Activated CD4-positive, alpha-beta T cell treated with anti-CD3 and anti-CD28 coated beads for 1 hour (primary cell): ENCODE measurements at regions not wholly inside any gene's neighbourhood (a gene's known extent, or its start where the extent isn't known, plus 50 kb on each side); places are given as distances from the start of the nearest gene placed in this dataset.

Source experiments
- DNase-seq: peaks from one replicate; pipeline ENCODE4 v3.0.0-alpha.2; 2020

DNA sequence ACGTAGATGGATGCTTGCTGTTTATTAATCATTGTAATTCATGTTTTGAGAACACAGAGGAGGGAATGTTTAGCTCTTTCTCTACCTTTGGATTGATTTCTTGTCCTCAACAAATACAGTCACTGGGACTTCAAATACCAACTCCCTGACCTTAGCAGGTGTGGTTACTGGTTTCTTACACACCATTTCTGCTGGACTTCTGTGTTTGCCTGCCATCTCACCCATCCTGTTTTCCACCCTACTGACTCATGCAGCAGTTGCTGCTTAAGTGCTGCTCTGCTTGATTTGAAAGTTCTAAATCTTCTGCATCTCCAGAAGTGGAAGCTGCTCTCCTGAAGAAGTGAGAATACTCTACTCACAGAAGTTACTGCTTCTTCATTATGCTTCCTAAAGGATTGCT is 170.3 kb downstream of the ZPLD1 start:
- no peak for DNase-seq

DNA sequence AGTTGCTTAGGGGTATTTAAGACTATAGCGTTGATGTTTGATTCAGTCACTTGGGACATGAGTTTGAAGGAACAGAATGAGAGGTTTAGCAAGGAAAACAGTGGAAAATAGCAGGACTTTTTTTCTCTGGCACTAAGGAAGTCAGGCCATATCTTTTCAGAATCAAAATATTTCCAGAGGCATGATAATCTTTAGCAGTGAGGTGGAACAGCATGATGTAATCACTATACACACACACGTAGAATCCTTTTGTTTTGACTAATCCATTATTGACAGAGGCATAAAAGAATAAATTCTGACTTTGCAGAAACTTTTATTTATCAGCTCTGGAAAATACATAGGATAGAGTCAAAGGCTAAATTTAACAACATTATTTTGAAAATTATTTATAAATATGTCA is 174.1 kb downstream of the ZPLD1 start:
- DNase-seq, result no peak

DNA sequence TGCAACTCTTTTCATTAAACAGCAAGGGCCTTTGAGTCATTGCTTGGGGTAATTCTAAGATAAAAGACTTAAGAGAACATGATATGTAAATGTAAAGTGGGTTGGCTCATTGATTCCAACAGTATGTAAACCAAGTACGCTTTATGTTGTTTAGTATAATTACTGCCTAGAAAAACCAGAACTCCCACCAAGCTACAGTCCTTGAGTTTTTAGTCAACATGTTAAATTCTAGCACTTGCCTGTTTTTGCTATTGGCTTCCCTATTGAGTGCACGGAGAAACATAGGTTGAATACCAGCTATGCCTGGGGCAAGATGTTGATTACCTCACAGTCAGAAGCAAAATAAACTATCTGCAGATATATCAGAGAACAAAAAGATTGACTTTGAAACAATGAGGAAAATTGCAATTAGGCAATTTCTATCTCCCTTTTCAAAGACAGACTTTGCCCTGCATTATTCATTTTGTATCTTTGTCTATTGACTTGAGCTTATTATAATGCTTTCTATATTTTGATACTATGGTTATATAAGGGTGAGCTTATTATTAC is 179.3 kb downstream of the ZPLD1 start:
- no peak for DNase-seq

DNA sequence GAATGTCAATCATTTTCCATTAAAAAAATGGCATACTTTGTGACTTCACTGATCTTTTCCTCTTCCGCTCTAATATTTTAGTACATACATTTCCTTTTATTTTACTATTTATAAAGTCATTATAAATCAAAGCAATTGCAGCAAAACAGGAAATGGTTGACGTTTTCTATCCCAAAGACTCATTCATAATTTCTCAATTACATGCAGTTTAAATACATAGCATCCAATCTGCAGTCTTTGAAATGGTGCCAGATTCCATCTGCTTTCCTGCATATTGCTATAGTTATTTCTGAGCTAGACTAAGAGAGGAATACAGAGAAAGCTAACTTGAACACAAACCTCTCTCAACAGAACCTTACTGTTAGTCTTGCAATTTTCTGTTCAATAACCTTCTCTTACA is 179.8 kb downstream of the ZPLD1 start:
- DNase-seq, result no peak

DNA sequence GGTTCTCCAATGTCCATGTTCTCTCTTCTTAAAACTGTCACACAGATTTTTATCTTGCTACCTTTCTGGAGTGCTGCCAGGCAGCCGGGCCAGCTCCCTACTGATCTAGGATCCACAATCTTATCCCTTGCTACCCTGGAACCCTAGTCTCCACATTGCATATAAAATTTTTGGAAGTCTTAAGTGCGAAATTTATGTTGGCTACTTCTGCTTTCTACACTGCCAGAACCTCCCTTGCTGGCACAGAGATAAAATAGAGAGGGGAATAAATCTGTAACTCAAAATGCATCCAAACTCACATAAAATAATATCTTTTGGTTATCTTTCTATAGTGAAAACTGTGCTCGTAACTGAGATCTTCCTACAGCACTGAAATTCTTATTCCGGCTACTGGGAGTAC is 182.6 kb downstream of the ZPLD1 start:
- no peak for DNase-seq

DNA sequence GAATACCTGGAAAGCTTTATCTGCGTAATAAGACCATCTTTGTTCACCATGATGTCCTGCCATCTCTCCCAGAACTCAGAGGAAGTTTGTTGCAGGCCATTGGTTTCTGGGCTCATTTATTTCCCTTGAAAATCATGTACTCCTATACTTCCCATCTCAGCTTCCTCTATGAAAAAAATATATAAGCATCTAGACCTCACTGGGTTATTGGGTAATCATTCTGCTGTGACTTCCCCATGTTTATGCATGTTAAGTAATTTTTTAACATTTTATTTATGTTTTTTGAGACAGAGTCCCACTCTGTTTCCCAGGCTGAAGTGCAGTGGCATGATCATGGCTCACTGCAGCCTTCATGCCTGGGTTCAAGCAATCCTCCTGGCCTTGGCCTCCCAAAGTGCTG is 184.5 kb downstream of the ZPLD1 start:
- no peak for DNase-seq

DNA sequence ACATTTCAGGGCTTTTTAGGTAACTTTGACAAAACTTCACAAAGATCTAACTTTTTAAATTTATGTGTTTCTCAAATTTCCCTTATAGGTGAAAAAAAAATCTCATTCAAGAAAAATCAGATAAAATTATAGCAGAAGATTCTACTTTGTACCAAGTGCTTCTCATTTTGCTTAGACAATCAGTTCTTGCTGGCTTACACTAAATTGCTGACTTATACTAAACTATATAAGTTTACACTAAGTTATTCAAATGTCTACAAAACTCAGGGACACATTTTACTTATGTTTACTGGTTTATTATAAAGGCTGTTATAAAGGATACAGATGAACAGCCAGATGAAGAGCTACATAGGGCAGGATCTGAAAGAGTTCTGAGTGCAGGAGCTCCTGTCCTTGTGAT is 195.1 kb downstream of the ZPLD1 start:
- DNase-seq, result no peak

DNA sequence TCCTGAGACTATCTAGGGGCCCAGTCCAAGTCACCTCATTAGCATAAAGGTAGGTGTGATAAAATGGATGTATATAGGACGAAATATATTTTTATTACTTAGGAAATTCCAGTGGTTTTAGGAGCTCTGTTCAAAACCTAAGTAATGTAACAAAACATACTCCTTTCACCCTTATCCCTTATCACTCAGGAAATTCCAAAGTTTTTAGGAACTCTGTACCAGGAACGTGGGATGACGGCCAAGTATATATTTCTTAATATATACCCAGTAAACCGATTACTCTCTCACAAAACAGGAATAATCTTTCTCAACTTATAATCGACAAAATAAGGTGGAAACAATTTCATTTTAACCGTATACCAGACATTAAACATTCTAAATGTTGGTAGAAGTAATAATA is 195.7 kb downstream of the ZPLD1 start:
- DNase-seq, result no peak

DNA sequence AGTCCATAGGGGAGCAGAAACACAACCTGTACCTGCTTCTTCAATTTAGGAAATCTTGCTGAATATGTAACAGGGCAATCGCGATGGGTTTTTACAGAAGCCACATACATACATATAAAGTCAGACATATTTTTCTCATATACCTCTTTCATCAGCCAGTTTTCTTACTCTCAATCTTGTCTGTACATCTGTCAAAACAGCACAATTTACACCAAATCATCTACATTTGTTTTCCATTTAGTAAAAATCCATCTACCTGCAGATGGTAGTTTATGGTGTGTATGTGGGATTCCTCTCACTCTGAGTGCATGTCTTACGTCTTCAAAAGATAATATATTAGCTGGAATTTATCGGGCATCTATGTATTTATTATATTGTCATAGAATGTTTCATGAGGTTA is 208.7 kb downstream of the ZPLD1 start:
- DNase-seq, result no peak

DNA sequence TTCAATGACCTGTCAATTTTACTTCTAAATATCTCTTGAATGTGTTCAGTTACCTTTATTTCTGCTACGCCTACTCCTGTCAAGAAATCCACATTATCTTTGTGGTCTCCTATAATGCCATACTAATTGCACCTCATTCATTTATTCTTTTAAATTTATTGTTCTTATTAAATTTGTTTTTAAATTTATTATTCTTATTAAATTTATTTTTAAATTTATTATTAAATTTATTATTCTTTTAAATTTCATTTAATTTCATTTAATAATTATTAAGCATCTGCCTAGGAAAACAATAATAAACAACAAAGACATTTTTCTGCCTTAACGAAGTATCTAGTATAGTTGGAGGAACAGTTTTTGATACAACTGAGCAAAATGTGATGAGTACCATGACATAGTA is 211.7 kb downstream of the ZPLD1 start:
- no peak for DNase-seq

DNA sequence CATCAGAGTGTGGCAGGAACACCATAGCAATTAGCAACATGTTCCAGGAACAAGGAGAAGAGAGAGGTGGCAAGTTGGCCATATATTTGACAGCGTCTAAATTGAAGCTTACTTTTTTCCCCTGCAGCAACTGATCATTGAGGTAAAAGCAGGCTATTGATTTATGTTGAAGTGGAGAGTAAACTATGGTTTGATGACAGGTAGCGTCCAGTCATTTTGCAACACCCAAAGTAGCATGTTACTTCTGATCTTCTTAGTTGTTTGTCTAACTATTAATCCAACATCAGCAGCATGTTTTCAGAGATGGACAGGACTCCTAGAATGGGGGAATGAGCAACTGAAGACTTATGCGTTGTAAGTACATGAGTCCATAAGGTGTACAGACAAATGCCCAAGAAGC is 225.8 kb downstream of the ZPLD1 start:
- DNase-seq, result no peak

DNA sequence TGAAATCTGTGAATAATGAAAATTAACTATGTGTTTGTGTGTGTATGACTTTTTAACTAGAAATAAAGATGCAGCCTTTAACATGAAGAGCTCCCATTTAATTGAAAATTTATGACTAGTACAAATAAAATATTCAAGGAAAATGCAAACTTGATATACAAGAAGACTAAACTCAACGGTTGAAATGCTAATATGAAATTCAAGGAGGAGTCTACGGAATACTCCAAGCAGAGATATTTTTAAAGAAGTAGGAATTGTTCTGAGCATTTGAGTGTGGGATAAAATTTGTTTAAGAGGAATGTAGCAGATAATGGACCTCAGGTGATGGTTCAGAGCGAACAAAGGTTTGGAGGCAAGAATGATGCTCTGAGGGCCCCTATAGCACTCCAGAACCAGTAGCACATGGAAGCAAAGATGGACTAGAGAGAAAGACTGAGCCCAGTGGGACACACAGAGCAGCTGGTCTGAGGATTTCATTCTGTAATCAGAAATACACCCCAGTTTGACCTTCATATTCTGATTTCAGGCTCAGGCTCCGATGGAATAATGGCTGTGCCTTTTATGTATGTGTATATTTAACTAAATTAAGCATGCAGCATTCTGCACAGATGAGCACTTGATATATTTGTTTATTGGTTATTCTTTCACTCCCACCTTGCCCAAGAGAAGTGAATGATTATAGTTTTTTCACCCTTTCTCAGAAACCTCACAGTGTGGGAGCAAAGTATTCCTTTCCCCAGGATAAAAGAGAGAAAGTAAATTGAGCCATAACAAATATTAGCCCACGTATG is 227.1 kb downstream of the ZPLD1 start:
- DNase-seq, result no peak

DNA sequence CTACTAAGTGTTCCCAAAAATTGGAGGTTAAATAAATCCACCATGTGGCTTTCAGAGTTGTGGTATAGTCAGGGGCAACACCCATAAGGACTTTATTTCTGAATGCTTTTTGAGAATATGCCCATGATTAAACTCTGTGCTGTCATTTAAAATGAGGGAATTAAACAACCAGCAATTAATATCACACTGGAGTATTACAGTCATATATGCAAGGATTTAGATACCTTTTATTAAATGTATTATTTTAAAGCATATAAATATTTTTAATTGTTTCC is 227.6 kb downstream of the ZPLD1 start:
- no peak for DNase-seq

DNA sequence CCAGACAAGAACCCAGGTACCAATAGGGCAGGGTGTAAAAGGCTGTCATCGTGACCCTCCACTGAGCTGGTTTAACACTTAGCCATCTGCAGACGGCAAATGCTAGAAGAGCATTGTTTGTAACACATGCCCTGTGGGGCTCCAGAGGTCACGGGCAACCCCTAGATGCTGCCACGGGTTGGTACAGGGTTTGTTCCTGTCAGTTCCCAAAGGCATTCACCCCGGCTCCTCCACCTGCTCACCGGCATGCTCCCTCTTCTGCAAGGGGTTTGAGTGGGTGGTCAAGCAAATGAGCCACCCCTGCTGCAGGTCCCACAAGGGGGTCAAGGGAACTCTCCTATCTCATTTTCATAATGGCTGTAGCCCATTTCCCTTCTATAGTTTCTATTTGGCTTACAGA is 229.3 kb downstream of the ZPLD1 start:
- DNase-seq, result no peak

DNA sequence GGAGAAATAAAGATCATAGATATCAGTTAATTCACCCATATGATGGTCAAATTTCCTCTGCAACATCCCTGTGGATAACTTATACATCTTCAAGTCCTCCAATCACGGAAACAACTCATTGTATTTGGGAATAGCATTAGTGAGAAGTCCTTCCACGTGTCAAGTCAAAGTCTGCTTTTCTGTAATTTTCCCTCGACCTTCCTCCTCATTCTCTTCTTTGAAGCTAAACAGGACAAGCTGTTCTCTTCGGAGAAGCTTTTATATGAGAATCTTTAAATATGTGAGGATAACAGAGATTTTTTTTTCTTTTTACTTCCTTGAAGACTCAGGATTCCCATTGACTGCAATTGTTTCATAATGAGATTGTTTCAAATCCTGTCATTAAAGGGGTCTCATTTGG is 230.4 kb downstream of the ZPLD1 start:
- DNase-seq, result no peak

DNA sequence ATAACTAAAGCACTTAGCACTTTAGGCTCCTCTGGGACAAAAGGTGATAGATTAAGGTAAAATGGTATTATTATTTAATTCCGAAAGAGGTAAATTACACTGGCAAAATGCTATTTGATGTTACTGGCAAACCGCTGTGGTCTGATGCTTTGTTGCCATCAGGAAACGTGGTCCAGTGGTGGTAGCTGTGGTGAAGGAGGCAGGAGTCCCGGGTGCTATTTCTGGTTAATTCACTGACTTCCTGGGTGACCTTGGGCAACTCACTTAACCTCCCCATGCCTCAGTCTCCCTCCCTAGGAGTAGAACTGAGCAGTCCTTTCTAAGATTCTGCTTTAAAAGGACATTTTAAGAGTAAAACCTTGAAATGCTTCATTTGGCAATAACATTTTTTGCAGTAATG is 233.4 kb downstream of the ZPLD1 start:
- no peak for DNase-seq

DNA sequence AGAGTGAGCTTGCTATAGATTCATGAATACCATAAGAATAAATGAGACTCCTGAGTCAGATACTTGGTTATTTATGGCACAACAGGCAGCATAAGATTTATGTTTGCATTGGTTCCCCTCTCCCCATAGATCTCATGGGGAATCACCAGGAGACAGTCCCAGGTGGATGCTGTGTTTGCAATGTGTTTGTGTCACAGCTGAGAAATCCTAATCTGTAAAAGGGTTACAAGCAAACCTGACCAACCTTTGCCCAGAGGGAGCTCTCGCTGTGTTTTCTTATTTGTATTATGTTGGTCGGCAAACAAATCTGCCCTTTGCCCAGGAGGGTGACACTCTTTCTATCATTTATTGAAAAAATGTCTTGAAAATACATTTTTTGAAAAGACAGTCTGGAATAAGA is 236.2 kb downstream of the ZPLD1 start:
- DNase-seq, result no peak

DNA sequence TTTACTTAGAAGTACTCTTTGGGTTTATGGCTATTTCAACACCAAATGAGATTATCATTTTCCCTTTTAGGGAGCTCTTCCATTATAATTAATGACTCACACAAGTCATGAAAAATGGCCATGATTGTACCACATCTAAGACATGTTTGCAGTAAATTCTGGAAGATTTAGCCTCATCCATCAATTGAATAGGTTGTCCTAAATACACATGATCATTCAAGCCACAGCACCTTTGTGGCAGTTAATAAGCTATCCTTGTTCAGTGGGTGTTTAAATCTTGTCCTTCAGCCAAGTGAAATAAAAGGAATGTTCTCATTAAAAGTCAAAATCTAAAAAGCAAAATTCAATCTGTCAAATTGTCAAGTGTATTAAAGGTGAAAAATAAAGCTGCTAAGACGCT is 237.5 kb downstream of the ZPLD1 start:
- DNase-seq, result no peak

DNA sequence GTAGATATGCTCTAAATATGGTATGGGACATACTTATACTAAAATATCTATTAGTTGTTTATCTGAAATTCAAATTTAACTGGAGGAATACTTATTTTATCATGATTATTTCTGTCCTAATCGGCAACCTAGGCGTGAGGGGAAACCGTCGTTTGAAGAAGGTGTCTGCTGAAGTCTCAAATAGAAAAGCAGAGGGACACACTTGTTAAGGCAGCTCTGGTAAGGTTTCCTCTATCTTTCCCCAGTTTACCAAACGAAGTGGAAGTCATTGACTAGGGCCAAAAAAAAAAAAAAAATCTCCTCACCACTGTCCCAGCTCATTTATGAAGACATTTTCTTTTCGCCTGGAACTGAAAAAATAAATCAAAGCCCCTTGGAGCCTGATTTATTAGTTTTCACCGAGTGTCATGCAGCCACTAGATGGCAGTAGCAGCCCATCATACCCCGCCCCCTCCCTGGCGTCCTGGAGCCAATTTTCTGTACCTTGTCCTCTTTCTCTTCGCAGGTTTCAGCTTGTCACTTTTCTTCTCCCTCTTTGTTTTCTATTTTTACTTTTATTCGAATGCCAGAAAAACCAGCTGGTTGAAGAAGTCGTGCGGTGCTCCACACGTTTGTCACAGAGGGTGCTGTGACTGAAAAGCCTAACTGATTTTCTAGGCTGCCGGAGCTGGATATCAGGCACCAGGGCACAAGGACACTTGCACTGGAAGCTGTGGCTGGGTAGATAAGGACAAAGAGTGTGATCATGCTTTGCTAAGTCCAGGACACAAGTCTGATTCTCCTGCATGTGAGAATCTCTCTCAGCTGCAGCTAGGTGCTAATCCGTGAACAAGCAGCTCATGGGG is 238.7 kb downstream of the ZPLD1 start:
- DNase-seq, result peak; percentile 17

DNA sequence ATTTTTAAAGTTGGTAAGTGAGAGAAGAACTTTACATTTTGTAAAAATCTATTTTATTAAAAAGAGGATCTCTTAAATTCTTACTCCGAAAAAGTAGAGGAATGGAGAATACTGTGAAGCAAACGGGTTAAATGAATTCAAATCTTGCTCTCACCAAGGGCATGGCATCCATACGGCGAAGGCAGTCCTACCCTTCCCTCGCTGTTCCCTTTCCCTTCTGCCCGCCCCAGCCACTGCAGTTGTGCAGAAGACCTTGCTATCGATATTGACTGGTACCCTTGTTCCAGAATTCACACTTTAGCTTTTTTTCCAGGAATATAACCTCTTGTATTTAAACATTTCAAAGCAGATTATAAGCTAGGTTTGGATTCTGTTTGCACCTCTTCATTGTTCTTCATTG is 239.5 kb downstream of the ZPLD1 start:
- DNase-seq, result no peak

DNA sequence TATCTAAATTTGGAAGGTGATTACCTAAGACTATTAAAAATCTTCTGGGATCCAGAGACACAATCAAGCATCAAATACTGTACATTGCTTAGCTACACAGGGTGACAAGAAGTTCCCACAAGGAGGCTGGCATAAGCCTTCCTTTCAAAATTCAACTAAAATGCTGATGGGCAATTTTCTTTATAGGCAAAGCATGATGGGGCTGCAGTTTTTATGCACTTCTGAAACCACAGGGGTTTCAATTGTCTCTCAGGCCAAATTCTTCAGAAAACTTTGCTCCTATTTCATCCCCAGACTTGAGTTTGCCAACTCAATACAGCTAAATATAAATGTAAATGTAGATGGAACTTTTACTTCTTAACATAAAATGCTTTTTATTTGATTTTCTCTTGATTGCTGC is 241.6 kb downstream of the ZPLD1 start:
- no peak for DNase-seq

DNA sequence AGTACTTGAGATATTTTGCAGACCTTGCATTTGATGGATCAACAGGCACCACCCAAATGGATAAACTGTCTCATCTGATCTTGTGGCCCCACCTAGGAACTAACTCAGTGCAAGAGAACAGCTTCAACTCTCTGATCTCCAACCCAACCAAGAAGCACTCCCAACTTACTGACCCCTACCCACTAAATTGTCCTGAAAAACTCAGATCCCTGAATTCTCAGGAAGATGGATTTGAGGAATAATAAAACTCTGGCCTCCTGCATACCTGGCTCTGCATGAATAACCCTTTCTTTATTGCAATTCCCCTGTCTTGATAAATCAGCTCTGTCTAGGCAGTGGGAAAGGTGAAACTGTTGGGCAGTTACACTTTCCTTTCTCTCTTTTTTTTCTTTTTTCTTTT is 247.9 kb downstream of the ZPLD1 start:
- no peak for DNase-seq

DNA sequence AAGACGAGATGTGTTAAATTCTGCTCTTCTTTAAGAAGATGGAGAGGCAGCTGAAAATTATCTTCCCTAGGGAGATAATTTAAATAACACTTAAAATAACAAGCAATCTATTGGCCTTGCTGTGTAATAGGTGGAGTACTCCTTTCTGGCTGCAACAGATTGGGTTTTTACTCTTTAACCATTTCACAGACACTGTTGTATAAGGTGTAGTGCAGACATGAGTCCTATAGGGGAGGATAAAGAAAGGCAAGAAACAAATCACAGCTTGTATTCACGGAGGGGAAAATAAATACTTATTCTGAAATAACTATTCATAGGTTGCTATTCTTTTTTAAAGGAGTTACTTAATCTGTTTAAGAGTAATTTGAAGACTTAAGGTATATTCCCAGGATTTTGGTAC is 252.0 kb downstream of the ZPLD1 start:
- no peak for DNase-seq

DNA sequence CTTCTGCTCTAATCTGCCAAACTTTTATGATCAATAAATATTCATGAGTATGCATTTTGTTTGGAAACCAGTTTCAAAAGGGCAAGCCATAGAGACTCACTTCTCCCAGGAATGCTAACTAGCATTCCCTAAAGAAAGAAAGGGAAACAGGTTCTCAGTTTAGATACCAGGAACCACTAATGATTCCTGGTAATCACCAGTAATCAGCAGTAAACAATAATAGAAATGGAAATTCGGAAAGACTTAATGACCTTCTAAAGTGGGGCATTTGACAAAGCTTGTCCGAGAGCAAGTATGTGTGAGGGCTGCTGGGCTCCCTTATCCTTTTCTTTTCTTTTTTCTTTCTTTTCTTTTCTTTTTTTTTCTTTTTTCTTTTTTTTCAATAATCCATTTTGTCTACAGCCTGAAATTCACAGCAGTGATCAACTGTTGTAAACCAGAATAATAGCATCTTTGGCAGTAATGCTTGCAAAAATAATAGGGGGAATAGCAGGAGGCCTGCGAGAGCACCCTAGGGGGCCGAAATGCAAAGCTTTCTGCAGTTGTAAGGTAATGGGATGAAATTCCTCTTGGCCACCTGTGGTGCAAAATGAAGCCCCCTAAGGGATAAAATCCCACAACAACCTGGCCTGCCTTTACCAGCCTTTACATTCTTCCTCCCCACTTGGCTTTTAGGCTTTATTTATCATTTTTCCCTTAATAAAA is 253.2 kb downstream of the ZPLD1 start:
- no peak for DNase-seq
